ENCODE measurements at regions not wholly inside any gene's neighbourhood (a gene's known extent, or its start where the extent isn't known, plus 50 kb on each side); places are given as distances from the start of the nearest gene placed in this dataset.

DNA sequence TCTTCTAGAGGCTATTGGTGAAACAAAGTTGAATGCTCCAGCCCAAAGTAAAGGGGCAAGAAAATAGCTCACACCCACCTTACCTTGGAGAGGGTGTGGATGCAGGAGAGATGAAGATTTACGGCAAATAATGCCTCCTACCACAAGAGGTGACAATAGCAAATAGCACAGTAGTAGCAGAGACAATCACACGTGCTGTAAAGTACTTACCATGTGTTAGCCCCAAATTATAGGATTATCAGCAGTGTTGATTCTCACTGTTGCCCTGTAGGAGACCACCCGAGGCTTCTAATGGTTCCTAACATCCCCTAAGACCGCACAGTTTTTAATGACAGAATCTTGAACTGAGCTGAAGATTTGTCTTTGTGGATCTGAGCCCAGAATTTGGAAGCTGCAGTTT is 94.8 kb upstream of the FOXA2 start (continued):
- TF ChIP-seq PKNOX1 (IDR thresholded peaks at IDR 0.05) (no peak), RELB (IDR thresholded peaks at IDR 0.05; ENCODE audit: low read depth) (no peak), USF1 (IDR thresholded peaks at IDR 0.05; ENCODE audit: borderline replicate concordance, extremely low read length, insufficient read depth, low read depth, low read length) (no peak), EZH2 (IDR thresholded peaks at IDR 0.05; ENCODE audit: borderline replicate concordance, control insufficient read depth, low read depth, low read length) (no peak), SREBF2 (IDR thresholded peaks at IDR 0.05; ENCODE audit: low read length) (no peak), CUX1 (IDR thresholded peaks at IDR 0.05; ENCODE audit: insufficient replicate concordance, low read depth, low read length) (no peak), NR2C2 (IDR thresholded peaks at IDR 0.05; ENCODE audit: borderline replicate concordance, control insufficient read depth, insufficient read length, low read depth) (no peak), SP1 (IDR thresholded peaks at IDR 0.05; ENCODE audit: low read depth, low read length) (no peak)
- TF ChIP-seq, protein P1, sequence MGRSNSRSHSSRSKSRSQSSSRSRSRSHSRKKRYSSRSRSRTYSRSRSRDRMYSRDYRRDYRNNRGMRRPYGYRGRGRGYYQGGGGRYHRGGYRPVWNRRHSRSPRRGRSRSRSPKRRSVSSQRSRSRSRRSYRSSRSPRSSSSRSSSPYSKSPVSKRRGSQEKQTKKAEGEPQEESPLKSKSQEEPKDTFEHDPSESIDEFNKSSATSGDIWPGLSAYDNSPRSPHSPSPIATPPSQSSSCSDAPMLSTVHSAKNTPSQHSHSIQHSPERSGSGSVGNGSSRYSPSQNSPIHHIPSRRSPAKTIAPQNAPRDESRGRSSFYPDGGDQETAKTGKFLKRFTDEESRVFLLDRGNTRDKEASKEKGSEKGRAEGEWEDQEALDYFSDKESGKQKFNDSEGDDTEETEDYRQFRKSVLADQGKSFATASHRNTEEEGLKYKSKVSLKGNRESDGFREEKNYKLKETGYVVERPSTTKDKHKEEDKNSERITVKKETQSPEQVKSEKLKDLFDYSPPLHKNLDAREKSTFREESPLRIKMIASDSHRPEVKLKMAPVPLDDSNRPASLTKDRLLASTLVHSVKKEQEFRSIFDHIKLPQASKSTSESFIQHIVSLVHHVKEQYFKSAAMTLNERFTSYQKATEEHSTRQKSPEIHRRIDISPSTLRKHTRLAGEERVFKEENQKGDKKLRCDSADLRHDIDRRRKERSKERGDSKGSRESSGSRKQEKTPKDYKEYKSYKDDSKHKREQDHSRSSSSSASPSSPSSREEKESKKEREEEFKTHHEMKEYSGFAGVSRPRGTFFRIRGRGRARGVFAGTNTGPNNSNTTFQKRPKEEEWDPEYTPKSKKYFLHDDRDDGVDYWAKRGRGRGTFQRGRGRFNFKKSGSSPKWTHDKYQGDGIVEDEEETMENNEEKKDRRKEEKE (IDR thresholded peaks at IDR 0.05), result no peak

All from GM12878 (cell line).